ENCODE measurements at regions not wholly inside any gene's neighbourhood (a gene's known extent, or its start where the extent isn't known, plus 50 kb on each side); places are given as distances from the start of the nearest gene placed in this dataset.

DNA sequence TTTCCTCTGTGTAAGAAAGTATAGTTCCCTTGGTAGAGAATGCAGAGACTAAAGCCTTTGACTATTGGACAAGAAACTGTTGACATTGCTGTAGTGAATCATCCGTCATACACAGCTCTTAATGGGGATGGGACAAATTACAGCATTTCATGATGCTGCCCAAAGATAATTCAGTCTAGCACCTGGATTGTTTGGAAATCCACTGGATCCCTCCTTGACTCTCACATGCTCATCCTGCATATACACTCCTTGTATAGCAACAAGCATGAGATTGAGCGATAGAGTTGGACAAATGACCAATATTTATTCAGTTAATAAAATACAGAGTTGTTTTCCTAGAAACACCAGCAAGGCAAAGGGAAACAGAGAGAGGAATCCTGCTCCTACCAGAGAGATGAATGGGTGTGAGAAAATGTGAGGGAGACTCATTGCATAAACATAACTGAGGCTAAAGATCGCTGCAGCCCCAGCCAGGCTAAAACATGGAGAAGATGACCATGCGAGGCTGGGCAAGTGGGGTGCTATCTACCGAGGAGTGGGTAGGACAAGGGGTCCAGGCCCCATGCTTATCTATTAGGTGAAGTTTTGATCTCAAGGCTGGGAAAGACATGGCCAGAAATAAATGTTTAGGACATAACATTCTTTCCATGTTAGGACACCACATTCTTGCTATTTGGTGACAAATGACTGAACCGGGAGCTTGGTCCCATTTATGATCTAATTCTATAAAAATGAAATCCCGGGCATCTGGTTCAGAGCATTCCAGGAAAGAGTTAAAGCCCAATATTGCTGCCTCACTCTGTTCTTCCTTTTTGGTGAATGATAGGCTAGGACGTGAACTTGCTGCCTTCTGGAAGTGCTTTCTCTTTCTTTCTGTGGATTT is 153.2 kb downstream of the TGFB2 start (continued):
- TF ChIP-seq, protein P1, sequence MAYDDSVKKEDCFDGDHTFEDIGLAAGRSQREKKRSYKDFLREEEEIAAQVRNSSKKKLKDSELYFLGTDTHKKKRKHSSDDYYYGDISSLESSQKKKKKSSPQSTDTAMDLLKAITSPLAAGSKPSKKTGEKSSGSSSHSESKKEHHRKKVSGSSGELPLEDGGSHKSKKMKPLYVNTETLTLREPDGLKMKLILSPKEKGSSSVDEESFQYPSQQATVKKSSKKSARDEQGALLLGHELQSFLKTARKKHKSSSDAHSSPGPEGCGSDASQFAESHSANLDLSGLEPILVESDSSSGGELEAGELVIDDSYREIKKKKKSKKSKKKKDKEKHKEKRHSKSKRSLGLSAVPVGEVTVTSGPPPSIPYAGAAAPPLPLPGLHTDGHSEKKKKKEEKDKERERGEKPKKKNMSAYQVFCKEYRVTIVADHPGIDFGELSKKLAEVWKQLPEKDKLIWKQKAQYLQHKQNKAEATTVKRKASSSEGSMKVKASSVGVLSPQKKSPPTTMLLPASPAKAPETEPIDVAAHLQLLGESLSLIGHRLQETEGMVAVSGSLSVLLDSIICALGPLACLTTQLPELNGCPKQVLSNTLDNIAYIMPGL (CRISPR knock-in tag; IDR thresholded peaks at IDR 0.05; ENCODE audit: borderline replicate concordance) = no peak
- TF ChIP-seq ESRRA (IDR thresholded peaks at IDR 0.05; ENCODE audit: borderline replicate concordance, low read length) (no peak), CEBPB (IDR thresholded peaks at IDR 0.05) (peak in 1 of 2 experiments; percentile 65; a peak in 2 of 4 replicates), KDM5A (IDR thresholded peaks at IDR 0.05) (no peak), ZC3H11A (IDR thresholded peaks at IDR 0.05) (no peak), ZNF302 (CRISPR knock-in tag; IDR thresholded peaks at IDR 0.05) (0 out of 2 replicates have a peak, but pooled peaks have one; percentile 64), HOXB5 (CRISPR knock-in tag; IDR thresholded peaks at IDR 0.05) (peak; percentile 69), CHD2 (IDR thresholded peaks at IDR 0.05; ENCODE audit: low read length, partially characterized antibody) (no peak), NFE2L2 (conservative IDR thresholded peaks at IDR 0.05; ENCODE audit: low read length) (peak; percentile 18; the same call in 1 of the 2 replicates), EHF (CRISPR knock-in tag; IDR thresholded peaks at IDR 0.05) (peak; percentile 30; the same call in 1 of the 2 replicates), BHLHE40 (IDR thresholded peaks at IDR 0.05; ENCODE audit: low read depth, low read length) (no peak), MYC (IDR thresholded peaks at IDR 0.05; ENCODE audit: borderline replicate concordance, low read length) (no peak), TP53 (CRISPR knock-in tag; IDR thresholded peaks at IDR 0.05) (peak; percentile 45; the same call in 1 of the 2 replicates), FOSB (CRISPR knock-in tag; IDR thresholded peaks at IDR 0.05) (0 out of 2 replicates have a peak, but pooled peaks have one; percentile 74), JUNB (IDR thresholded peaks at IDR 0.05) (peak; percentile 65), SMC3 (IDR thresholded peaks at IDR 0.05) (peak; percentile 23; the same call in 1 of the 3 replicates), HOXA7 (CRISPR knock-in tag; IDR thresholded peaks at IDR 0.05) (0 out of 2 replicates have a peak, but pooled peaks have one; percentile 43), FOSL2 (IDR thresholded peaks at IDR 0.05) (peak; percentile 72), FOSL2 (CRISPR knock-in tag; IDR thresholded peaks at IDR 0.05) (peak; percentile 85), ZSCAN20 (CRISPR knock-in tag; IDR thresholded peaks at IDR 0.05) (peak; percentile 6; the same call in 1 of the 2 replicates), JUN (IDR thresholded peaks at IDR 0.05) (peak; percentile 8 to 48; a peak in 1 of 5 replicates)
- TF ChIP-seq, protein P2, sequence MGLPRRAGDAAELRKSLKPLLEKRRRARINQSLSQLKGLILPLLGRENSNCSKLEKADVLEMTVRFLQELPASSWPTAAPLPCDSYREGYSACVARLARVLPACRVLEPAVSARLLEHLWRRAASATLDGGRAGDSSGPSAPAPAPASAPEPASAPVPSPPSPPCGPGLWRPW (IDR thresholded peaks at IDR 0.05) = no peak
- TF ChIP-seq, protein P3, sequence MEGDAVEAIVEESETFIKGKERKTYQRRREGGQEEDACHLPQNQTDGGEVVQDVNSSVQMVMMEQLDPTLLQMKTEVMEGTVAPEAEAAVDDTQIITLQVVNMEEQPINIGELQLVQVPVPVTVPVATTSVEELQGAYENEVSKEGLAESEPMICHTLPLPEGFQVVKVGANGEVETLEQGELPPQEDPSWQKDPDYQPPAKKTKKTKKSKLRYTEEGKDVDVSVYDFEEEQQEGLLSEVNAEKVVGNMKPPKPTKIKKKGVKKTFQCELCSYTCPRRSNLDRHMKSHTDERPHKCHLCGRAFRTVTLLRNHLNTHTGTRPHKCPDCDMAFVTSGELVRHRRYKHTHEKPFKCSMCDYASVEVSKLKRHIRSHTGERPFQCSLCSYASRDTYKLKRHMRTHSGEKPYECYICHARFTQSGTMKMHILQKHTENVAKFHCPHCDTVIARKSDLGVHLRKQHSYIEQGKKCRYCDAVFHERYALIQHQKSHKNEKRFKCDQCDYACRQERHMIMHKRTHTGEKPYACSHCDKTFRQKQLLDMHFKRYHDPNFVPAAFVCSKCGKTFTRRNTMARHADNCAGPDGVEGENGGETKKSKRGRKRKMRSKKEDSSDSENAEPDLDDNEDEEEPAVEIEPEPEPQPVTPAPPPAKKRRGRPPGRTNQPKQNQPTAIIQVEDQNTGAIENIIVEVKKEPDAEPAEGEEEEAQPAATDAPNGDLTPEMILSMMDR (IDR thresholded peaks at IDR 0.05) = no peak
- TF ChIP-seq, protein P4, sequence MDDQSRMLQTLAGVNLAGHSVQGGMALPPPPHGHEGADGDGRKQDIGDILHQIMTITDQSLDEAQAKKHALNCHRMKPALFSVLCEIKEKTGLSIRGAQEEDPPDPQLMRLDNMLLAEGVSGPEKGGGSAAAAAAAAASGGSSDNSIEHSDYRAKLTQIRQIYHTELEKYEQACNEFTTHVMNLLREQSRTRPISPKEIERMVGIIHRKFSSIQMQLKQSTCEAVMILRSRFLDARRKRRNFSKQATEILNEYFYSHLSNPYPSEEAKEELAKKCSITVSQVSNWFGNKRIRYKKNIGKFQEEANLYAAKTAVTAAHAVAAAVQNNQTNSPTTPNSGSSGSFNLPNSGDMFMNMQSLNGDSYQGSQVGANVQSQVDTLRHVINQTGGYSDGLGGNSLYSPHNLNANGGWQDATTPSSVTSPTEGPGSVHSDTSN (IDR thresholded peaks at IDR 0.05) = no peak
- TF ChIP-seq, protein P5, sequence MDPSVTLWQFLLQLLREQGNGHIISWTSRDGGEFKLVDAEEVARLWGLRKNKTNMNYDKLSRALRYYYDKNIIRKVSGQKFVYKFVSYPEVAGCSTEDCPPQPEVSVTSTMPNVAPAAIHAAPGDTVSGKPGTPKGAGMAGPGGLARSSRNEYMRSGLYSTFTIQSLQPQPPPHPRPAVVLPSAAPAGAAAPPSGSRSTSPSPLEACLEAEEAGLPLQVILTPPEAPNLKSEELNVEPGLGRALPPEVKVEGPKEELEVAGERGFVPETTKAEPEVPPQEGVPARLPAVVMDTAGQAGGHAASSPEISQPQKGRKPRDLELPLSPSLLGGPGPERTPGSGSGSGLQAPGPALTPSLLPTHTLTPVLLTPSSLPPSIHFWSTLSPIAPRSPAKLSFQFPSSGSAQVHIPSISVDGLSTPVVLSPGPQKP (IDR thresholded peaks at IDR 0.05; ENCODE audit: low read depth, low read length) = no peak
- TF ChIP-seq, protein P6, sequence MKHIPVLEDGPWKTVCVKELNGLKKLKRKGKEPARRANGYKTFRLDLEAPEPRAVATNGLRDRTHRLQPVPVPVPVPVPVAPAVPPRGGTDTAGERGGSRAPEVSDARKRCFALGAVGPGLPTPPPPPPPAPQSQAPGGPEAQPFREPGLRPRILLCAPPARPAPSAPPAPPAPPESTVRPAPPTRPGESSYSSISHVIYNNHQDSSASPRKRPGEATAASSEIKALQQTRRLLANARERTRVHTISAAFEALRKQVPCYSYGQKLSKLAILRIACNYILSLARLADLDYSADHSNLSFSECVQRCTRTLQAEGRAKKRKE (CRISPR knock-in tag; IDR thresholded peaks at IDR 0.05; ENCODE audit: low read depth) = peak; percentile 41
- TF ChIP-seq, protein P7, sequence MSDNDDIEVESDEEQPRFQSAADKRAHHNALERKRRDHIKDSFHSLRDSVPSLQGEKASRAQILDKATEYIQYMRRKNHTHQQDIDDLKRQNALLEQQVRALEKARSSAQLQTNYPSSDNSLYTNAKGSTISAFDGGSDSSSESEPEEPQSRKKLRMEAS (IDR thresholded peaks at IDR 0.05) = peak; percentile 60
